Lung (tissue), 11 donors: ENCODE measurements at regions not wholly inside any gene's neighbourhood (a gene's known extent, or its start where the extent isn't known, plus 50 kb on each side); places are given as distances from the start of the nearest gene placed in this dataset.

Experiments used
- ATAC-seq: fragments of 200-7000 bp; cut with Tn5 transposase; one replicate; pipeline ENCODE4 v1.9.1; 2020; ENCODE audit warnings: moderate number of reproducible peaks; ENCODE audit not compliant: insufficient read depth, low FRiP score
- DNase-seq, 3 donors: peaks; one replicate each; pipeline ENCODE4 v3.0.0-alpha.2; 2013 to 2017
- H3K27ac ChIP-seq, 2 donors: one replicate each; pipeline ENCODE4 v1.5.1; 2013; ENCODE audit warnings: mild to moderate bottlenecking in 2 of 2, moderate library complexity in 2 of 2, control low read depth in 1 of 2, inconsistent platforms in 1 of 2, low read depth in 1 of 2, low read length in 1 of 2
- H3K27me3 ChIP-seq, 3 donors: one replicate each; pipeline ENCODE4 v1.5.1; 2013; ENCODE audit warnings: low read length in 2 of 3; ENCODE audit not compliant: control insufficient read depth in 3 of 3, insufficient read depth in 3 of 3
- H3K36me3 ChIP-seq, 4 donors: one replicate each; pipeline ENCODE4 v1.5.1; 2013; ENCODE audit warnings: low read length in 4 of 4, mild to moderate bottlenecking in 1 of 4, moderate library complexity in 1 of 4; ENCODE audit not compliant: control insufficient read depth in 4 of 4, insufficient read depth in 4 of 4
- H3K4me1 ChIP-seq, 5 donors: one replicate each; pipeline ENCODE4 v1.5.1; 2013; ENCODE audit warnings: low read length in 5 of 5, mild to moderate bottlenecking in 2 of 5, moderate library complexity in 1 of 5; ENCODE audit not compliant: control insufficient read depth in 5 of 5, insufficient read depth in 5 of 5
- H3K4me3 ChIP-seq: one replicate; pipeline ENCODE4 v1.5.1; 2013; ENCODE audit warnings: mild to moderate bottlenecking, control low read depth, moderate library complexity
- H3K9ac ChIP-seq, 2 donors: one replicate each; pipeline ENCODE4 v1.5.1; 2013; ENCODE audit warnings: low read length in 2 of 2, control low read depth in 1 of 2; ENCODE audit not compliant: insufficient read depth in 1 of 2
- H3K9me3 ChIP-seq, 4 donors: one replicate each; pipeline ENCODE4 v1.5.1; 2013; ENCODE audit warnings: low read length in 3 of 4, mild to moderate bottlenecking in 1 of 4, moderate library complexity in 1 of 4; ENCODE audit not compliant: control insufficient read depth in 4 of 4, insufficient read depth in 3 of 4
- CTCF ChIP-seq: IDR thresholded peaks from 2 replicates; pipeline ENCODE4 v1.5.1; 2012; ENCODE audit warnings: mild to moderate bottlenecking; ENCODE audit errors: control extremely low read depth, extremely low read depth
- WGBS, 2 donors: extraction: QIAGEN DNeasy Blood & Tissue Kit; methylation state at CpG; one replicate each; pipeline ENCODE4 v1.1.7; 2013; 5-methylcytosine and 5-hydroxymethylcytosine counted together
- donor health status: control.
- donor health status: control.
- donor health status: Bipolar disorder and iron deficiency.
- donor health status: healthy.
- donor health status: DM: yes; HTN: yes; CAD: no.

- WGBS, 2 donors, result 95 to 96% methylated on average over 4 of the region's 4 CpGs
- DNase-seq, result no peak
- no peaks in the 10 kb centered on the region for H3K36me3 ChIP-seq
- no peak for ATAC-seq
- no peaks in the 10 kb centered on the region for H3K4me1 ChIP-seq
- H3K9ac ChIP-seq, result no peak overlapping the region
- no peak overlapping the region for H3K27ac ChIP-seq
- peaks cover 0 to 9% (median 0%) of the 10 kb centered on the region in 3 donors for H3K27me3 ChIP-seq
- H3K4me3 ChIP-seq, result no peak overlapping the region
- no peak for TF ChIP-seq CTCF
- H3K9me3 ChIP-seq, result peaks cover 0 to 6% (median 0%) of the 10 kb centered on the region in 4 donors
Measured at GRCh38 chr16:86180780-86181179, 281.8 kb downstream of the IRF8 start.

GRCh38 chr16:86181526-86181925, 282.6 kb downstream of the IRF8 start:
- TF ChIP-seq CTCF, result no peak
- 89% methylated on average over 15 of the region's 15 CpGs for WGBS, 2 donors
- Histone ChIP-seq H3K27ac (no peak overlapping the region), H3K36me3 (no peaks in the 10 kb centered on the region), H3K9me3 (peaks cover 0 to 6% (median 0%) of the 10 kb centered on the region in 4 donors), H3K27me3 (peaks cover 0 to 12% (median 0%) of the 10 kb centered on the region in 3 donors), H3K4me3 (no peak overlapping the region), H3K4me1 (no peaks in the 10 kb centered on the region), H3K9ac (no peak overlapping the region)
- ATAC-seq, result no peak
- no peak for DNase-seq

GRCh38 chr16:86184185-86184584, 285.2 kb downstream of the IRF8 start:
- peaks cover 0 to 3% (median 0%) of the 10 kb centered on the region in 4 donors for H3K9me3 ChIP-seq
- ATAC-seq (no peak), DNase-seq (no peak)
- no peaks in the 10 kb centered on the region for H3K36me3 ChIP-seq
- H3K27ac ChIP-seq, result no peak overlapping the region
- H3K4me3 ChIP-seq, result no peak overlapping the region
- TF ChIP-seq CTCF, result no peak
- peaks cover 0 to 8% (median 3%) of the 10 kb centered on the region in 5 donors for H3K4me1 ChIP-seq
- no peak overlapping the region for H3K9ac ChIP-seq
- peaks cover 0 to 19% (median 0%) of the 10 kb centered on the region in 3 donors for H3K27me3 ChIP-seq
- WGBS, 2 donors, result 85 to 86% methylated on average over 6 of the region's 6 CpGs

- Histone ChIP-seq H3K9ac (no peak overlapping the region), H3K4me3 (no peak overlapping the region), H3K36me3 (no peaks in the 10 kb centered on the region), H3K27me3 (peaks cover 0 to 19% (median 0%) of the 10 kb centered on the region in 3 donors), H3K27ac (peak overlapping the region in 1 of 2 donors; percentile 0), H3K4me1 (peaks cover 0 to 8% (median 3%) of the 10 kb centered on the region in 5 donors), H3K9me3 (peaks cover 0 to 3% (median 0%) of the 10 kb centered on the region in 4 donors)
- WGBS, 2 donors, result 69 to 78% methylated on average over 6 of the region's 6 CpGs
- no peak for TF ChIP-seq CTCF
- DNase-seq, result no peak
- ATAC-seq, result no peak
Measured at GRCh38 chr16:86185089-86185488, 286.1 kb downstream of the IRF8 start.
